Fibroblast of lung (primary cell): ENCODE measurements at regions not wholly inside any gene's neighbourhood (a gene's known extent, or its start where the extent isn't known, plus 50 kb on each side); places are given as distances from the start of the nearest gene placed in this dataset.

Experiments
- DNase-seq, 2 donors: peaks; one replicate each; pipeline versions ENCODE4 v3.0.0 to v3.0.0-alpha.2; 2010; ENCODE audit warnings: low read depth in 2 of 2
- H2AFZ ChIP-seq: 2 replicates; pipeline ENCODE4 v1.5.1; 2012; ENCODE audit warnings: low read length, control low read depth, inconsistent platforms
- H3K27ac ChIP-seq: 2 replicates; pipeline ENCODE4 v1.5.1; 2011; ENCODE audit warnings: low read length, control low read depth; ENCODE audit not compliant: insufficient read depth
- H3K27me3 ChIP-seq: 2 replicates; pipeline ENCODE4 v1.5.1; 2011; ENCODE audit warnings: mild to moderate bottlenecking, low read length; ENCODE audit not compliant: control insufficient read depth, insufficient read depth
- H3K36me3 ChIP-seq: 2 replicates; pipeline ENCODE4 v1.5.1; 2011; ENCODE audit warnings: low read length; ENCODE audit not compliant: control insufficient read depth, insufficient read depth
- H3K4me1 ChIP-seq: 2 replicates; pipeline ENCODE4 v1.5.1; 2011; ENCODE audit warnings: low read length; ENCODE audit not compliant: control insufficient read depth, insufficient read depth; ENCODE audit errors: extremely low read depth
- H3K4me2 ChIP-seq: 2 replicates; pipeline ENCODE4 v1.5.1; 2011; ENCODE audit warnings: low read length, control low read depth; ENCODE audit not compliant: insufficient read depth; ENCODE audit errors: extremely low read depth
- H3K4me3 ChIP-seq, 4 experiments: fragments of 200-600 bp in 1 of 4; sonication (generic) in 1 of 4; replicated peaks in 1 of 4; 2 replicates each; pipeline ENCODE4 v1.5.1; 2011 to 2016; ENCODE audit warnings: low read length in 4 of 4, low read depth in 3 of 4, mild to moderate bottlenecking in 3 of 4, control low read depth in 2 of 4, inconsistent platforms in 1 of 4, mixed read lengths in 1 of 4; ENCODE audit not compliant: insufficient read depth in 1 of 4; ENCODE audit errors: control extremely low read depth in 1 of 4
- H3K79me2 ChIP-seq: 2 replicates; pipeline ENCODE4 v1.5.1; 2012; ENCODE audit warnings: mild to moderate bottlenecking, low read length, inconsistent platforms; ENCODE audit not compliant: control insufficient read depth, insufficient read depth
- H3K9ac ChIP-seq: 2 replicates; pipeline ENCODE4 v1.5.1; 2011; ENCODE audit warnings: mild to moderate bottlenecking, low read length, control low read depth; ENCODE audit not compliant: insufficient read depth
- H3K9me3 ChIP-seq: 2 replicates; pipeline ENCODE4 v1.5.1; 2012; ENCODE audit warnings: low read depth, low read length; ENCODE audit not compliant: control insufficient read depth, insufficient read depth
- H4K20me1 ChIP-seq: 2 replicates; pipeline ENCODE4 v1.5.1; 2011; ENCODE audit warnings: low read length; ENCODE audit not compliant: control insufficient read depth, insufficient read depth; ENCODE audit errors: extremely low read depth
- EZH2 ChIP-seq: IDR thresholded peaks from 2 replicates; pipeline ENCODE4 v1.5.1; 2012; ENCODE audit warnings: low read length, control low read depth, mild to moderate bottlenecking; ENCODE audit errors: missing control alignments
- TF ChIP-seq, protein P1 (sequence below), 2 donors: IDR thresholded peaks in 1 of 2; conservative IDR thresholded peaks in 1 of 2; 1 replicate in 1 of 2; 2 replicates in 1 of 2; pipeline ENCODE4 v1.5.1; 2011 to 2012; ENCODE audit warnings: low read length in 2 of 2, control low read depth in 1 of 2, inconsistent platforms in 1 of 2, low read depth in 1 of 2, mild to moderate bottlenecking in 1 of 2

DNA sequence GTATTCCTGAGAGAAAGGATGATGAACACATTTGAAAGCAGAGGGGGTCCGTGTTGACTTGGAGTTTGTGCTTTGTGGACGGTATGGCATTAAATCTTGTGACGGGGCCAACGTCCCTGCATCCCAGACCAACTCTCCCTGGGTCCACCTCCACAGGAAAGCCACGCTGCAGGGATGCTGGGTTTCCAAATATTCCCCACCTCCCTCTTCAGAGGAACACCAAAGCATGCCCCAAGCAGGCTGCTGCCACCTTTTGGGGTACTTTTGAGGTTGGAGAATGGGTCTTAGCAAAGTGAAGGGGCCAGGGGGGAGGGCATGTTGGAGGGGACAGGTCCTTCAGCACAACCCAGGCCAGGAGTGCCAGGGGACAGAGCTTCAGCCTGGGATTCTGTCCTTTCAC, 504.4 kb downstream of the TCERG1L start:
- no peak for DNase-seq
- Histone ChIP-seq H3K27me3 (no peaks in the 10 kb centered on the region), H3K4me2 (no peak overlapping the region), H3K4me3 (no peak overlapping the region), H3K79me2 (no peaks in the 10 kb centered on the region), H2AFZ (no peak overlapping the region), H4K20me1 (no peaks in the 10 kb centered on the region), H3K9ac (no peak overlapping the region), H3K36me3 (no peaks in the 10 kb centered on the region), H3K9me3 (no peaks in the 10 kb centered on the region), H3K4me1 (no peaks in the 10 kb centered on the region), H3K27ac (no peak overlapping the region)
- TF ChIP-seq, protein P1, sequence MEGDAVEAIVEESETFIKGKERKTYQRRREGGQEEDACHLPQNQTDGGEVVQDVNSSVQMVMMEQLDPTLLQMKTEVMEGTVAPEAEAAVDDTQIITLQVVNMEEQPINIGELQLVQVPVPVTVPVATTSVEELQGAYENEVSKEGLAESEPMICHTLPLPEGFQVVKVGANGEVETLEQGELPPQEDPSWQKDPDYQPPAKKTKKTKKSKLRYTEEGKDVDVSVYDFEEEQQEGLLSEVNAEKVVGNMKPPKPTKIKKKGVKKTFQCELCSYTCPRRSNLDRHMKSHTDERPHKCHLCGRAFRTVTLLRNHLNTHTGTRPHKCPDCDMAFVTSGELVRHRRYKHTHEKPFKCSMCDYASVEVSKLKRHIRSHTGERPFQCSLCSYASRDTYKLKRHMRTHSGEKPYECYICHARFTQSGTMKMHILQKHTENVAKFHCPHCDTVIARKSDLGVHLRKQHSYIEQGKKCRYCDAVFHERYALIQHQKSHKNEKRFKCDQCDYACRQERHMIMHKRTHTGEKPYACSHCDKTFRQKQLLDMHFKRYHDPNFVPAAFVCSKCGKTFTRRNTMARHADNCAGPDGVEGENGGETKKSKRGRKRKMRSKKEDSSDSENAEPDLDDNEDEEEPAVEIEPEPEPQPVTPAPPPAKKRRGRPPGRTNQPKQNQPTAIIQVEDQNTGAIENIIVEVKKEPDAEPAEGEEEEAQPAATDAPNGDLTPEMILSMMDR (conservative IDR thresholded peaks at IDR 0.05 in 1 of 2, IDR thresholded peaks at IDR 0.05 in 1 of 2; ENCODE audit: low read depth in 1 of 2, low read length in 2 of 2) = no peak
- no peak for TF ChIP-seq EZH2

DNA sequence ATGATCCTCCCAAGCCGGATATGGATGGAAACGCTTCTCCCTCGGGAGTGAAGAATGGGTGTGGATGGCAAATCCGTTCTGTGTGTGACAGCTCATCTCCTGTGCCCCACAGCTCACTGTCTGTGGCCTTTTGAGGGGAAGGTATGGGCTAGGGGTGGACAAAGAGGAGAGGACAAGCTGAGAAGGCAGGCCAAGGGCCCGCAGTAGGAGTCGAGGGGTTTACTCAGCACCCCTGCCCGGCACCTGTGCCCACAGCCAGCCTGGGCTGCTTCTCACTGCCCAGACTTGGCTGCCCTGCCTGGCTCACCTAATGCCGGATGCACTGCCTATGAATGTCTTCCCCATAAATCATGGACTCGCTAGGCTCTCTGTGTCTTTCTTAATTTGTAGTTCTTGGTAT, 503.8 kb downstream of the TCERG1L start:
- H3K9me3 ChIP-seq = no peaks in the 10 kb centered on the region

DNA sequence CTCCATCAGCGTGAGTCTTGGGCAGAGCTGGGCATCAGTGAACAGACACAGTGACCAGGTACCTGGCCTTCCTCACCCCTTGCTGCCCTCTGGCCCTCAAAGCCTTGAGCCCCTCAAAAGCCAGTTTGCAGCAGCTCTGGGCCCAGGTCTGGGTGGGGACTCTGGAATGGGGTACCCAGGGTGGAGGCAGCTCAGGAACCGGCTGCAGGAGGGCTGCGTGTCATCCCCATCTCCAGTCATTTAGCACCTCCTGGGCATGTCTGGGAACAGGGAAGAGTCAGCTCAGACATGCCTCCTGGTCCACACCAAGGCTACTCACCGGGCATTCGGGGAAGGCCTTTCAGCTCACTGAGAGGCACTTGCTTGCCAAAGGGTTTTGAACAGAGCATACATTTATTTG, 503.3 kb downstream of the TCERG1L start:
- no peak for DNase-seq
- Histone ChIP-seq H3K4me3 (no peak overlapping the region), H3K9me3 (no peaks in the 10 kb centered on the region), H3K4me2 (no peak overlapping the region), H3K4me1 (no peaks in the 10 kb centered on the region), H3K27me3 (no peaks in the 10 kb centered on the region), H3K36me3 (no peaks in the 10 kb centered on the region), H4K20me1 (no peaks in the 10 kb centered on the region), H2AFZ (no peak overlapping the region), H3K9ac (no peak overlapping the region), H3K27ac (no peak overlapping the region), H3K79me2 (no peaks in the 10 kb centered on the region)
- TF ChIP-seq, protein P1 (conservative IDR thresholded peaks at IDR 0.05 in 1 of 2, IDR thresholded peaks at IDR 0.05 in 1 of 2; ENCODE audit: low read depth in 1 of 2, low read length in 2 of 2) = no peak
- TF ChIP-seq EZH2 = no peak

More for the DNA sequence above, 503.8 kb downstream of the TCERG1L start:
- no peak for TF ChIP-seq EZH2
- TF ChIP-seq, protein P1 (conservative IDR thresholded peaks at IDR 0.05 in 1 of 2, IDR thresholded peaks at IDR 0.05 in 1 of 2; ENCODE audit: low read depth in 1 of 2, low read length in 2 of 2) = no peak
- no peak overlapping the region for H2AFZ ChIP-seq
- H3K27ac ChIP-seq = no peak overlapping the region
- no peaks in the 10 kb centered on the region for H3K27me3 ChIP-seq
- no peak overlapping the region for H3K4me3 ChIP-seq
- no peaks in the 10 kb centered on the region for H3K36me3 ChIP-seq
- no peak for DNase-seq
- no peak overlapping the region for H3K4me2 ChIP-seq
- H3K79me2 ChIP-seq = no peaks in the 10 kb centered on the region
- H4K20me1 ChIP-seq = no peaks in the 10 kb centered on the region
- no peaks in the 10 kb centered on the region for H3K4me1 ChIP-seq
- no peak overlapping the region for H3K9ac ChIP-seq
